Neural progenitor cell (in vitro differentiated cells): ENCODE measurements at regions not wholly inside any gene's neighbourhood (a gene's known extent, or its start where the extent isn't known, plus 50 kb on each side); places are given as distances from the start of the nearest gene placed in this dataset.

ENCODE experiments used
- DNase-seq: peaks from one replicate; pipeline ENCODE4 v3.0.0-alpha.2; 2016; ENCODE audit warnings: low spot score
- H2AFZ ChIP-seq: fragments of 200-600 bp; sonication (generic); replicated peaks from 2 replicates; pipeline ENCODE4 v1.6.1; 2016; ENCODE audit warnings: antibody characterized with exemption
- H3F3A ChIP-seq: fragments of 200-600 bp; sonication (generic); 2 replicates; pipeline ENCODE4 v1.6.1; 2016; ENCODE audit warnings: antibody characterized with exemption, low read depth
- H3K27ac ChIP-seq: fragments of 200-600 bp; sonication (generic); 2 replicates; pipeline ENCODE4 v1.5.1; 2016; ENCODE audit warnings: mild to moderate bottlenecking
- H3K27me3 ChIP-seq: fragments of 200-600 bp; sonication (generic); 2 replicates; pipeline ENCODE4 v1.6.1; 2016; ENCODE audit warnings: mild to moderate bottlenecking, moderate library complexity
- H3K36me3 ChIP-seq: fragments of 200-600 bp; sonication (generic); 2 replicates; pipeline ENCODE4 v1.5.1; 2016
- H3K4me1 ChIP-seq: fragments of 200-600 bp; sonication (generic); 2 replicates; pipeline ENCODE4 v1.6.1; 2016; ENCODE audit warnings: mixed run types
- H3K4me2 ChIP-seq: fragments of 200-600 bp; sonication (generic); 2 replicates; pipeline ENCODE4 v1.6.1; 2016
- H3K4me3 ChIP-seq: fragments of 200-600 bp; sonication (generic); 2 replicates; pipeline ENCODE4 v1.5.1; 2016
- H3K79me2 ChIP-seq: fragments of 200-600 bp; sonication (generic); 2 replicates; pipeline ENCODE4 v1.6.1; 2016; ENCODE audit warnings: low read depth
- H3K9ac ChIP-seq: fragments of 200-600 bp; sonication (generic); 2 replicates; pipeline ENCODE4 v1.6.1; 2016
- H3K9me3 ChIP-seq: fragments of 200-600 bp; sonication (generic); 2 replicates; pipeline ENCODE4 v1.5.1; 2016; ENCODE audit warnings: low read depth
- H4K20me1 ChIP-seq: fragments of 200-600 bp; sonication (generic); 2 replicates; pipeline ENCODE4 v1.6.1; 2016; ENCODE audit warnings: low read depth
- H3K27ac Mint-ChIP-seq: 3 replicates; pipeline ENCODE4 v1.8.0; 2021; ENCODE audit warnings: mixed read lengths
- H3K27me3 Mint-ChIP-seq: 2 replicates; pipeline ENCODE4 v1.8.0; 2022; ENCODE audit warnings: low read depth, mild to moderate bottlenecking, inconsistent platforms, moderate library complexity, mixed read lengths; ENCODE audit not compliant: insufficient read depth
- H3K36me3 Mint-ChIP-seq: 3 replicates; pipeline ENCODE4 v1.8.0; 2021; ENCODE audit warnings: mixed read lengths
- H3K4me1 Mint-ChIP-seq: 3 replicates; pipeline ENCODE4 v1.8.0; 2021; ENCODE audit warnings: mixed read lengths
- H3K4me3 Mint-ChIP-seq: 3 replicates; pipeline ENCODE4 v1.8.0; 2021; ENCODE audit warnings: mild to moderate bottlenecking, moderate library complexity, mixed read lengths
- H3K9me3 Mint-ChIP-seq: 3 replicates; pipeline ENCODE4 v1.8.0; 2020; ENCODE audit warnings: mixed read lengths
- EZH2 ChIP-seq: fragments of 200-600 bp; sonication (generic); IDR thresholded peaks from 2 replicates; pipeline ENCODE4 v1.6.1; 2017; ENCODE audit warnings: antibody characterized with exemption, mild to moderate bottlenecking, moderate library complexity
- EZH2phosphoT487 ChIP-seq: fragments of 200-600 bp; sonication (generic); IDR thresholded peaks from 2 replicates; pipeline ENCODE4 v1.6.1; 2017; ENCODE audit warnings: antibody characterized with exemption
- TF ChIP-seq, protein P1 (sequence below): fragments of 200-600 bp; sonication (generic); IDR thresholded peaks from 2 replicates; pipeline ENCODE4 v1.5.1; 2017; ENCODE audit warnings: antibody characterized with exemption, mild to moderate bottlenecking

DNA sequence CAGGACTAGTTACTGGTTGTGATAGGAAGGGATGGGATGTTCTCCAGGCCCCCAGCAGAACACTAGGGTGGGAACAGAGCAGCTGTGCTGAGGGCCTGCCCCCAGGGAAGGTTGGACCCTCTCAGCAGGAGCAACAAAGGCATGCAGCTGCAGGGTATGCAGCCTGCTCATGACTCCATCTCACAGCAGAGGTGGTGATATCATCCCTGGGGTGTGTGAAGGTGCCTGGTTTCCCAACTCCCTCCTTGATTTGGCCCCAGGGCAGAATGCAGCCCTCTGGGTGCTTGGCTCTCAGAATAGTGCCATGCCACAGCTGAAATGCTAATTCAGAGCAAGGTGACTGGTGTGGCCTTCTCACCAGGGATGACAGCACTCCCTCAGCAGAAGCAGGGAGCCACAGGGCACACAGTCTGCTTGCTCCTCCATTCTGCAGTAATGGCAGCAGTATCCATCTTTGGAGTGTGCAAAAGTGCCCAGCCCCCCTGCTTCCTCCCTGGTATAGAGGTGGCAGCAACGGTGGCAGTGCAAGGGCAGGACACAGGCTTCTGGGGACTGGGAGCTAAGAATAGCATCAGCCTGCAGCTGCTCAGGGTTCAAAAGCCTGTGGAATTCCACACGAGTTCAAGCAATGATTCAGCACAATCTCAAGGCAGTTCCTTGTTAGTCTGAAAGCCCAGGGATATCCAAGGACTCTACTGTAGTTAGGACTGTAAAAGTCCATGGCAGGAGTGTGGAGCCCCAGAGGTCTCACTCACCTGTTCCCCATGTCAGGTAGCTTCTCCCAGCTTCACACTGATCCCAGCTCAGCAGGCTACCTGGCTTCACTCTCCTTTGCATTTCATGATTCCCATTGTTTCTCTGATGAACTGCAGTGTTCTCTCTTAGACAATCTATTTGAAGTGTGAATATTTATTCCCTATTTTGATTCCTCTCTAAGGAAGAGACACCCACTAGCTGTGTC, 298.1 kb upstream of the FOXG1 start:
- H3K36me3 Mint-ChIP-seq: no peaks in the 10 kb centered on the region
- TF ChIP-seq EZH2phosphoT487 (no peak), EZH2 (no peak)
- TF ChIP-seq, protein P1, sequence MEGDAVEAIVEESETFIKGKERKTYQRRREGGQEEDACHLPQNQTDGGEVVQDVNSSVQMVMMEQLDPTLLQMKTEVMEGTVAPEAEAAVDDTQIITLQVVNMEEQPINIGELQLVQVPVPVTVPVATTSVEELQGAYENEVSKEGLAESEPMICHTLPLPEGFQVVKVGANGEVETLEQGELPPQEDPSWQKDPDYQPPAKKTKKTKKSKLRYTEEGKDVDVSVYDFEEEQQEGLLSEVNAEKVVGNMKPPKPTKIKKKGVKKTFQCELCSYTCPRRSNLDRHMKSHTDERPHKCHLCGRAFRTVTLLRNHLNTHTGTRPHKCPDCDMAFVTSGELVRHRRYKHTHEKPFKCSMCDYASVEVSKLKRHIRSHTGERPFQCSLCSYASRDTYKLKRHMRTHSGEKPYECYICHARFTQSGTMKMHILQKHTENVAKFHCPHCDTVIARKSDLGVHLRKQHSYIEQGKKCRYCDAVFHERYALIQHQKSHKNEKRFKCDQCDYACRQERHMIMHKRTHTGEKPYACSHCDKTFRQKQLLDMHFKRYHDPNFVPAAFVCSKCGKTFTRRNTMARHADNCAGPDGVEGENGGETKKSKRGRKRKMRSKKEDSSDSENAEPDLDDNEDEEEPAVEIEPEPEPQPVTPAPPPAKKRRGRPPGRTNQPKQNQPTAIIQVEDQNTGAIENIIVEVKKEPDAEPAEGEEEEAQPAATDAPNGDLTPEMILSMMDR: no peak
- Histone ChIP-seq H3F3A (no peaks in the 10 kb centered on the region), H4K20me1 (no peaks in the 10 kb centered on the region), H3K4me2 (no peak overlapping the region), H3K4me3 (no peak overlapping the region), H3K36me3 (no peaks in the 10 kb centered on the region), H3K9me3 (peaks cover 5% of the 10 kb centered on the region), H3K4me1 (no peaks in the 10 kb centered on the region), H3K27me3 (no peaks in the 10 kb centered on the region), H3K9ac (no peak overlapping the region), H3K27ac (no peak overlapping the region), H2AFZ (peak overlapping the region; percentile 20), H3K79me2 (no peaks in the 10 kb centered on the region)
- no peak overlapping the region for H3K4me3 Mint-ChIP-seq
- H3K4me1 Mint-ChIP-seq: no peaks in the 10 kb centered on the region
- no peak overlapping the region for H3K27ac Mint-ChIP-seq
- peaks cover 22% of the 10 kb centered on the region for H3K9me3 Mint-ChIP-seq
- DNase-seq: peak; percentile 3
- no peaks in the 10 kb centered on the region for H3K27me3 Mint-ChIP-seq

DNA sequence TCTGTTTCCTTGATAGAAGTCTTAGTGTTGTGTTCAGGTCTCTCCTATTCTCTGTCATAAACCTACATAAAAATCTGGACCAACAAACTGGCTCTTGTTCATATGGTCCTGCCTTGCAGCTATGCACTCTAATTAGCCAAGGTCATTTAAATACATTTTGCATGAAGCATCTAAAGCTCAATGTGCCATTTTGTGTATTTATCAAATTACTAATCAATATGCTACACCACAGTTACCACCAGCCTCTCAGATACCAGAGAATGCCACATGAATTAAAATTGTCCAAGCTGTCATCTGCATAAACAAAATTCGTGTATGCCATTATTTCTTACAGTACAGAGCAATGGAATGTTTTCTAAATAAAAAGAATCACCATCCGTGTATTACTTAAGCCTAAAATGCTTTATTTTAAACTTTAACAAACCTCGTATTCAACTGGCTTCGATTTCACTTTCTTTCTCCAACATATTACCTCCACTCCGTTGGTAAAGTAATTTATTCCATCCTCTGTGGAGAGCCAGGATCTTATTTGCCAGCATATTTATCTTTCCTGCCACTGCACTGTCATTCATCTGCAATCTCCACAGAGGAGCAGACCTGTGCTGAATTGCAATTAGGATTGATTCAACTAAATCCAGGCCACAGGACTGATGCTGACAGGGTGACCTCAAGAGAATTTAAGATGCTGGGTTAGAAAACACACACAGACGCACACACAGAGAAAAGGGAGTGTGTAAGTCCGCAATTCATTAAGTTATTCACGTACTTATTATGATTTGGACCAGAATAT, 284.1 kb upstream of the FOXG1 start:
- Histone ChIP-seq H3K4me2 (no peak overlapping the region), H3K9me3 (no peaks in the 10 kb centered on the region), H3K9ac (no peak overlapping the region), H3K27ac (no peak overlapping the region), H4K20me1 (no peaks in the 10 kb centered on the region), H3K27me3 (no peaks in the 10 kb centered on the region), H2AFZ (no peak overlapping the region), H3K4me3 (no peak overlapping the region), H3K36me3 (no peaks in the 10 kb centered on the region), H3K79me2 (no peaks in the 10 kb centered on the region), H3K4me1 (no peaks in the 10 kb centered on the region), H3F3A (no peaks in the 10 kb centered on the region)
- H3K4me3 Mint-ChIP-seq: no peak overlapping the region
- H3K9me3 Mint-ChIP-seq: no peaks in the 10 kb centered on the region
- H3K27ac Mint-ChIP-seq: peak overlapping the region; percentile 50
- TF ChIP-seq EZH2phosphoT487 (no peak), EZH2 (no peak)
- TF ChIP-seq, protein P1: no peak
- H3K36me3 Mint-ChIP-seq: no peaks in the 10 kb centered on the region
- H3K4me1 Mint-ChIP-seq: peaks cover 19% of the 10 kb centered on the region
- H3K27me3 Mint-ChIP-seq: no peaks in the 10 kb centered on the region
- no peak for DNase-seq

DNA sequence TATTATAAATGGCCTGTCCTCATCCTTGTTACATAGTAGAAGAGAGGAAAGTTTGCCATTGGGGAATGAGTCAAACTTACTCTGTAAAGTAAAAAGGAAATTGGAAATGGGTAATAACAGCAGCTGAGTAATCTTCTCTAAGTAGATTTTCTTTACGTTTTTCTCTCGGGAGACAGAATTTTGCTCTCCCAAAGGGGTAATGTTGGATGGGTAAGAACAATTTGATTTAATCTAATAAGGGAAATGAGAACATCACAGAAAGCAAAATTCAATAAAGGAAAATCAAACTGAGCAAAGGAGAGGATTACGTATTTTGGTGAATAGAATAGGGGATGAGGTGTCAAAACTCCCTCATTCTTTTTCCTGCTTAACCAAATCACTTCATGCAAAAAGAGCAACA, 283.1 kb upstream of the FOXG1 start:
- TF ChIP-seq EZH2phosphoT487 (no peak), EZH2 (no peak)
- TF ChIP-seq, protein P1: no peak
- no peaks in the 10 kb centered on the region for H3K36me3 Mint-ChIP-seq
- Histone ChIP-seq H3K79me2 (no peaks in the 10 kb centered on the region), H3K4me1 (no peaks in the 10 kb centered on the region), H3K4me2 (no peak overlapping the region), H2AFZ (no peak overlapping the region), H4K20me1 (no peaks in the 10 kb centered on the region), H3K9ac (no peak overlapping the region), H3K4me3 (no peak overlapping the region), H3K27me3 (no peaks in the 10 kb centered on the region), H3K36me3 (no peaks in the 10 kb centered on the region), H3K9me3 (no peaks in the 10 kb centered on the region), H3F3A (no peaks in the 10 kb centered on the region), H3K27ac (no peak overlapping the region)
- H3K9me3 Mint-ChIP-seq: no peaks in the 10 kb centered on the region
- no peak overlapping the region for H3K27ac Mint-ChIP-seq
- no peak overlapping the region for H3K4me3 Mint-ChIP-seq
- DNase-seq: no peak
- peaks cover 19% of the 10 kb centered on the region for H3K4me1 Mint-ChIP-seq
- no peaks in the 10 kb centered on the region for H3K27me3 Mint-ChIP-seq
